ENCODE measurements at regions not wholly inside any gene's neighbourhood (a gene's known extent, or its start where the extent isn't known, plus 50 kb on each side); places are given as distances from the start of the nearest gene placed in this dataset.

DNA sequence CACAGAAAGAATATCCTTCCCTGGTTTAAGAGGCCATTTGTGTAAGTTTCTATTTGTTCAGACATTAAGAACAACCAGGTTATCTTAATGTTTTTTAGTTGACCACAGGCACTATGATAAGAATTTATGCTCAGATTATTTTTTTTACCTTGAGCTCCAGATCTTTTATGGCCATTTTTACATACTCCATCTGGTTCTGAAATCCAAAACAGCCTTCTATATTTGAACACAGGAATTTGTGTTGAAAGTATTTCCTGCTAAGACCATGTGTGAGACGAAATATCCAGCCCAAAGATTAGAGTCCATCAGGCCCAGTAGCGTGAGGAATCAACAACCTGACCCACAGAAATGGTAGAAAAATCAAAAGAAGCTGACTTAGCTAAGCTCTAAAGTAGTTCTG is 569.9 kb upstream of the FAT3 start:
- TF ChIP-seq, protein P1, sequence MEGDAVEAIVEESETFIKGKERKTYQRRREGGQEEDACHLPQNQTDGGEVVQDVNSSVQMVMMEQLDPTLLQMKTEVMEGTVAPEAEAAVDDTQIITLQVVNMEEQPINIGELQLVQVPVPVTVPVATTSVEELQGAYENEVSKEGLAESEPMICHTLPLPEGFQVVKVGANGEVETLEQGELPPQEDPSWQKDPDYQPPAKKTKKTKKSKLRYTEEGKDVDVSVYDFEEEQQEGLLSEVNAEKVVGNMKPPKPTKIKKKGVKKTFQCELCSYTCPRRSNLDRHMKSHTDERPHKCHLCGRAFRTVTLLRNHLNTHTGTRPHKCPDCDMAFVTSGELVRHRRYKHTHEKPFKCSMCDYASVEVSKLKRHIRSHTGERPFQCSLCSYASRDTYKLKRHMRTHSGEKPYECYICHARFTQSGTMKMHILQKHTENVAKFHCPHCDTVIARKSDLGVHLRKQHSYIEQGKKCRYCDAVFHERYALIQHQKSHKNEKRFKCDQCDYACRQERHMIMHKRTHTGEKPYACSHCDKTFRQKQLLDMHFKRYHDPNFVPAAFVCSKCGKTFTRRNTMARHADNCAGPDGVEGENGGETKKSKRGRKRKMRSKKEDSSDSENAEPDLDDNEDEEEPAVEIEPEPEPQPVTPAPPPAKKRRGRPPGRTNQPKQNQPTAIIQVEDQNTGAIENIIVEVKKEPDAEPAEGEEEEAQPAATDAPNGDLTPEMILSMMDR (IDR thresholded peaks at IDR 0.05 in 4 of 5, conservative IDR thresholded peaks at IDR 0.05 in 1 of 5): no peak
- TF ChIP-seq POLR2A (IDR thresholded peaks at IDR 0.05): no peak
